ENCODE measurements at regions not wholly inside any gene's neighbourhood (a gene's known extent, or its start where the extent isn't known, plus 50 kb on each side); places are given as distances from the start of the nearest gene placed in this dataset.

GRCh38 chr1:184315254-184315653 lies 71.6 kb upstream of the C1orf21 start:
- Histone ChIP-seq H3K4me3 (ENCODE audit: low read depth, low read length) (no peak overlapping the region), H3K36me3 (ENCODE audit: control insufficient read depth, insufficient read depth, low read length) (no peaks in the 10 kb centered on the region), H3K27me3 (ENCODE audit: control insufficient read depth, insufficient read depth, low read length) (no peaks in the 10 kb centered on the region)
- POLR2A ChIA-PET = no interaction called here
- CTCF ChIA-PET = no interaction called here
- no peak for TF ChIP-seq CTCF (IDR thresholded peaks at IDR 0.05; ENCODE audit: insufficient read depth, low read depth, low read length)
- peak; percentile 73 for DNase-seq (ENCODE audit: low read depth)

- TF ChIP-seq CTCF (IDR thresholded peaks at IDR 0.05; ENCODE audit: insufficient read depth, low read depth, low read length) = no peak
- Histone ChIP-seq H3K27me3 (ENCODE audit: control insufficient read depth, insufficient read depth, low read length) (no peaks in the 10 kb centered on the region), H3K4me3 (ENCODE audit: low read depth, low read length) (no peak overlapping the region), H3K36me3 (ENCODE audit: control insufficient read depth, insufficient read depth, low read length) (no peaks in the 10 kb centered on the region)
- ChIA-PET CTCF (no interaction called here), POLR2A (no interaction called here)
- DNase-seq (ENCODE audit: low read depth) = no peak
These were observed 67.0 kb upstream of the C1orf21 start for GRCh38 chr1:184319879-184320278.

- no peaks in the 10 kb centered on the region for H3K27me3 ChIP-seq (ENCODE audit: control insufficient read depth, insufficient read depth, low read length)
These were observed 64.6 kb upstream of the C1orf21 start for GRCh38 chr1:184322253-184322652.

GRCh38 chr1:184324972-184325371 lies 61.9 kb upstream of the C1orf21 start:
- Histone ChIP-seq H3K36me3 (ENCODE audit: control insufficient read depth, insufficient read depth, low read length) (no peaks in the 10 kb centered on the region), H3K4me3 (ENCODE audit: low read depth, low read length) (no peak overlapping the region), H3K27me3 (ENCODE audit: control insufficient read depth, insufficient read depth, low read length) (no peaks in the 10 kb centered on the region)
- ChIA-PET POLR2A (no interaction called here), CTCF (no interaction called here)
- TF ChIP-seq CTCF (IDR thresholded peaks at IDR 0.05; ENCODE audit: insufficient read depth, low read depth, low read length) = no peak
- no peak for DNase-seq (ENCODE audit: low read depth)

More at GRCh38 chr1:184322253-184322652, 64.6 kb upstream of the C1orf21 start:
- no peak for TF ChIP-seq CTCF (IDR thresholded peaks at IDR 0.05; ENCODE audit: insufficient read depth, low read depth, low read length)
- H3K36me3 ChIP-seq (ENCODE audit: control insufficient read depth, insufficient read depth, low read length) = no peaks in the 10 kb centered on the region
- H3K4me3 ChIP-seq (ENCODE audit: low read depth, low read length) = no peak overlapping the region
- ChIA-PET POLR2A (no interaction called here), CTCF (no interaction called here)
- DNase-seq (ENCODE audit: low read depth) = no peak

GRCh38 chr1:184326278-184326677 lies 60.6 kb upstream of the C1orf21 start:
- no peaks in the 10 kb centered on the region for H3K27me3 ChIP-seq (ENCODE audit: control insufficient read depth, insufficient read depth, low read length)
- POLR2A ChIA-PET = interaction anchor here (0.5 kb wide), 1 partner anchor 100 kb away, joined by 3 read pairs; no protein-coding TSS in a partner anchor
- H3K36me3 ChIP-seq (ENCODE audit: control insufficient read depth, insufficient read depth, low read length) = no peaks in the 10 kb centered on the region
- DNase-seq (ENCODE audit: low read depth) = no peak
- CTCF ChIA-PET = no interaction called here
- TF ChIP-seq CTCF (IDR thresholded peaks at IDR 0.05; ENCODE audit: insufficient read depth, low read depth, low read length) = no peak
- no peak overlapping the region for H3K4me3 ChIP-seq (ENCODE audit: low read depth, low read length)
